HFF-Myc (cell line): ENCODE measurements at regions not wholly inside any gene's neighbourhood (a gene's known extent, or its start where the extent isn't known, plus 50 kb on each side); places are given as distances from the start of the nearest gene placed in this dataset.
"Not testable (repeated sequence)": the region's sequence is repeated elsewhere in the genome, so short reads cannot be mapped to it uniquely, and the experiment has no call there.

Source experiments
- DNase-seq: peaks from one replicate; pipeline ENCODE4 v3.0.0-alpha.2; 2011; ENCODE audit warnings: low read depth; ENCODE audit errors: extremely low read depth
- H3K4me3 ChIP-seq: replicated peaks from 2 replicates; pipeline ENCODE4 v1.5.1; 2011; ENCODE audit warnings: low read depth, mild to moderate bottlenecking, control low read depth, low read length
- CTCF ChIP-seq: IDR thresholded peaks from 2 replicates; pipeline ENCODE4 v1.5.1; 2012; ENCODE audit warnings: mild to moderate bottlenecking, low read depth, low read length, control low read depth; ENCODE audit errors: missing control alignments

DNA sequence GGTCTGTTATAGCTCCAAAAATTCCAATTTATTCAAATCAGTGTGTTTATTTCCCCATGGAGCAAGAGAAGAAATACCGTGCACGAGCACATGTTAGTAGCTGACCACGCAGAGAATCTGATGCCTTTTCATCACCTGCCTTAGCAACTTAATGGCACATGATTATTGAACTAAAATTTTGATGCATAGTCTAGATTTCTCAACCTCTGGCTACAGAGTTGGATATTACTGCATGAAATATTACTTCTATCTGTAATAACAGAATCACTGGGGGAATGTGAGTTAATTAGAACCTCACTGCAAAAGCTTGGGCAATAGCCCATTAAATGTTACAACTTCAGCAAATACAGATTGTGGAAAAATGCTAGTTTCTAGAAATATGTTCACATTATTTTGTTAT lies 335.8 kb downstream of the FLRT2 start:
- no peak overlapping the region for H3K4me3 ChIP-seq
- DNase-seq: no peak
- TF ChIP-seq CTCF: no peak

GRCh38 chr14:85858634-85859033 lies 328.7 kb downstream of the FLRT2 start:
- no peak for DNase-seq

DNA sequence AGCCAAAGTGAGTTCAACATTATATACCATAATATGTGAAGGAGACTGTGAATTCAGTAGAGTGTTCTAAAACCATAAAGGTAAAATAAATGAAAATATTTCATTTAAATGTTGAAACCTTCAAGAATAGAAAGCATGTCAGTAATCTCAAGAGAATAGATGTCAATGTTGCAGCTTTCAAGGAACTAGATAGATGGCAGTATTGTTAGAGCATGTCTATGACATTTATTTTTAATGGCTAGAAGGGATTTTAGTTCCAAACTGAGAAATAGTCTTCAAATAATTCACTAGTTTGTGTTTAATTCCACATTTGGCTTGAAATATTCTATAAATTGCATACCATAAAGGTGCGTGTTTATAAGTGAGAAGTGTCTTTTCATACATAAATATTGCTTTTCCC lies 326.5 kb downstream of the FLRT2 start:
- H3K4me3 ChIP-seq: no peak overlapping the region
- TF ChIP-seq CTCF: no peak
- DNase-seq: no peak

More at GRCh38 chr14:85858634-85859033, 328.7 kb downstream of the FLRT2 start:
- H3K4me3 ChIP-seq: no peak overlapping the region
- TF ChIP-seq CTCF: no peak

DNA sequence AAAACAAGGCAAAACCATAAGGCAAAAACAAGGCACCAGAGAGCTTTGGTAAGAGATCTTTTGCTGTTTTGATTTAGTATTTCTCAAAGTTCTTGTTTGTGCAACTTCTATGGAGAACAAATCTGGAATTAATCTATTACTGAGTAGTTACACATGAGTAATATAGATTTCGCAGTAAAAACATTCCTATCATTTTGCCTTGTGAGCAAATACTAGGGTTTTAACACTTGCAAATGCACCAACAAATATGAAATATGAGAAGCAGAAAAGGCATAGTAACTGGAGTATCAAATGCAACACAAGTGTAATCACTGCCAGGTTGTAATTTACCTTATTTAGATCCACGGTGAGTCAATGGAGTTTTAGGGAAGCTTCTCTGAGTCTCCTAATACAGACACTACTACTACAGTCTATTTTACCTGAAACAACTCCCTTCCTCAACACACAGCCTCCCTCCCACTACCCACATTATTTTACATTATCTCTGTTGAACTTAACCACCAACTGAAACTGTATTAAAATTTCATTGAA lies 324.1 kb downstream of the FLRT2 start:
- no peak for DNase-seq
- no peak for TF ChIP-seq CTCF
- H3K4me3 ChIP-seq: no peak overlapping the region

GRCh38 chr14:85852906-85853305 lies 323.0 kb downstream of the FLRT2 start:
- H3K4me3 ChIP-seq: no peak overlapping the region
- DNase-seq: no peak
- no peak for TF ChIP-seq CTCF

GRCh38 chr14:85852123-85852522 lies 322.2 kb downstream of the FLRT2 start:
- DNase-seq, H3K4me3 ChIP-seq: not testable (repeated sequence)

DNA sequence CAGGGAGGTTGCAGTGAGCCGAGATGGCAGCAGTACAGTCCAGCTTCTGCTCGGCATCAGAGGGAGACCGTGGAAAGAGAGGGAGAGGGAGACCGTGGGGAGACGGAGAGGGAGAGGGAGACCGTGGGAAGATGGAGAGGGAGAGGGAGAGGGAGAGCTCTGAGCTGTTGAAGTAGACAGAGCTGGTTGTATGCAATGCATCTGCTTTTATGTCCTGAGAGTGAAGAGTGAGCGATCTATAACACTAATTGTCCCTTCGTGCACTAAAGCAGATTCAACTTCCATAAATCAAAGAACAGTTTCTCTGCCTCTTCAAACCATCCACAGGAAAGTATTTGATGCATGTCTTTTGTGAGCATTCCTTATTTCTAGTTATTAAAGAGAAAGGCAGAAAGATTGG lies 300.6 kb downstream of the FLRT2 start:
- not testable (repeated sequence) for DNase-seq, H3K4me3 ChIP-seq

- H3K4me3 ChIP-seq, DNase-seq: not testable (repeated sequence)
Measured at GRCh38 chr14:85829601-85830000, 299.7 kb downstream of the FLRT2 start.
